Loucy (cell line): ENCODE measurements at regions not wholly inside any gene's neighbourhood (a gene's known extent, or its start where the extent isn't known, plus 50 kb on each side); places are given as distances from the start of the nearest gene placed in this dataset.

Source experiments
- H2AFZ ChIP-seq: fragments of 200-600 bp; sonication (generic); 2 replicates; pipeline ENCODE4 v1.6.0; 2016; ENCODE audit warnings: antibody characterized with exemption, mild to moderate bottlenecking, low read length, moderate library complexity
- H3F3A ChIP-seq: fragments of 200-600 bp; 2 replicates; pipeline ENCODE4 v1.6.0; 2016; ENCODE audit warnings: antibody characterized with exemption, low read depth, mild to moderate bottlenecking
- H3K27me3 ChIP-seq: fragments of 200-600 bp; sonication (generic); 2 replicates; pipeline ENCODE4 v1.6.1; 2014; ENCODE audit warnings: low read length, mild to moderate bottlenecking; ENCODE audit not compliant: insufficient read depth, poor library complexity, severe bottlenecking
- H3K36me3 ChIP-seq: fragments of 200-600 bp; sonication (generic); 2 replicates; pipeline ENCODE4 v1.6.1; 2016; ENCODE audit warnings: low read length; ENCODE audit not compliant: insufficient read depth
- H3K4me1 ChIP-seq: fragments of 200-600 bp; sonication (generic); 2 replicates; pipeline ENCODE4 v1.5.1; 2014; ENCODE audit warnings: low read length, mild to moderate bottlenecking; ENCODE audit not compliant: insufficient read depth, poor library complexity, severe bottlenecking
- H3K4me2 ChIP-seq: fragments of 200-600 bp; sonication (generic); 2 replicates; pipeline ENCODE4 v1.6.0; 2014; ENCODE audit warnings: antibody characterized with exemption, low read length, low read depth, mild to moderate bottlenecking; ENCODE audit not compliant: poor library complexity, severe bottlenecking
- H3K4me3 ChIP-seq: fragments of 200-600 bp; sonication (generic); 2 replicates; pipeline ENCODE4 v1.5.1; 2014; ENCODE audit warnings: low read length, mild to moderate bottlenecking, mixed read lengths; ENCODE audit not compliant: poor library complexity, severe bottlenecking
- H3K79me2 ChIP-seq: fragments of 200-600 bp; sonication (generic); 2 replicates; pipeline ENCODE4 v1.6.1; 2014; ENCODE audit warnings: low read length; ENCODE audit not compliant: insufficient read depth
- H3K9ac ChIP-seq: fragments of 200-600 bp; sonication (generic); 2 replicates; pipeline ENCODE4 v1.6.0; 2014; ENCODE audit warnings: mild to moderate bottlenecking, low read depth, low read length, moderate library complexity; ENCODE audit not compliant: poor library complexity, severe bottlenecking
- H3K9me2 ChIP-seq: fragments of 200-600 bp; sonication (generic); replicated peaks from 2 replicates; pipeline ENCODE4 v1.6.1; 2016; ENCODE audit warnings: low read depth, low read length, mixed read lengths
- H3K9me3 ChIP-seq: fragments of 200-600 bp; sonication (generic); 2 replicates; pipeline ENCODE4 v1.6.1; 2014; ENCODE audit warnings: mild to moderate bottlenecking, antibody characterized with exemption, low read length, low read depth; ENCODE audit not compliant: insufficient read depth
- H4K20me1 ChIP-seq: fragments of 200-600 bp; sonication (generic); 2 replicates; pipeline ENCODE4 v1.6.0; 2014; ENCODE audit warnings: antibody characterized with exemption, low read length, mild to moderate bottlenecking; ENCODE audit not compliant: insufficient read depth, poor library complexity, severe bottlenecking
- CTCF ChIP-seq: fragments of 200-600 bp; sonication (generic); conservative IDR thresholded peaks from 2 replicates; pipeline ENCODE4 v1.5.1; 2014; ENCODE audit warnings: mild to moderate bottlenecking, antibody characterized with exemption, low read length
- EZH2phosphoT487 ChIP-seq: fragments of 200-600 bp; IDR thresholded peaks from 2 replicates; pipeline ENCODE4 v1.6.1; 2018; ENCODE audit warnings: antibody characterized with exemption, mild to moderate bottlenecking, moderate library complexity, borderline replicate concordance

GRCh38 chr2:176999301-176999700, 213.3 kb upstream of the HNRNPA3 start:
- Histone ChIP-seq H3K4me2 (peak overlapping the region; percentile 66), H3K9ac (no peak overlapping the region), H3F3A (no peaks in the 10 kb centered on the region), H3K9me3 (no peaks in the 10 kb centered on the region), H4K20me1 (no peaks in the 10 kb centered on the region), H2AFZ (no peak overlapping the region), H3K27me3 (no peaks in the 10 kb centered on the region), H3K4me1 (peaks cover 39% of the 10 kb centered on the region), H3K4me3 (peak overlapping the region; percentile 12), H3K79me2 (no peaks in the 10 kb centered on the region), H3K36me3 (no peaks in the 10 kb centered on the region), H3K9me2 (no peaks in the 10 kb centered on the region)
- TF ChIP-seq CTCF, result no peak
- no peak for TF ChIP-seq EZH2phosphoT487

DNA sequence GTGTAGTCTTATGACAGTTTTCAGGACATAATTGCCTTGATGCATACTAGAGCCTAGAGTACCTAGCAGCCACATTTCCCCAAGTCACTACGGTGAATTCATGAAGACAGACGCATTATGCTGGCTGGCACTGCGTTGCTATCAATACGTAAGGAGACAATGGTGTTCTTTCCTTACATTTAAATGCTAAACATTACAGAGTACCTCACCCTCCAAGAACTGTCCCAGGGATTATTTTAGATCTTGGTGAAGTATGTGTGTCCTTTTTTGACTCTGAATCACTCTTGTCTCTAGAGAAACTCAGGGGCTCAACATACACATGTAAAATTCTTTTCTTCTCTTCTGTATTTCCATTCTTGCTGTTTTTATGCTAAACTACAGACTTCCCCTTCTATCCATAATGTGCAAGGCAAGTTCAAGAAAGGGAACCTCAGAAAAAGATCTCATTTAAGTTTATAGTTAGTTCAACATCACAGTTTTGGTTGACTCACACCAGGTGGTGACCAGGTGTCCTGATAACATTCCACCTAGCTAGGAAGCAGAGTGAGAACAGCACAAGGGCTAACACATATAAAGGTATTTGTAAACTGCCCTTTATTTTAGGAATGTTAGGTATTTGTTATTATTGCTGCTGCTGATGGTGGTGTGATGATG, 212.4 kb upstream of the HNRNPA3 start:
- H3K79me2 ChIP-seq, result no peaks in the 10 kb centered on the region
- no peaks in the 10 kb centered on the region for H3K9me3 ChIP-seq
- H3K4me2 ChIP-seq, result peak overlapping the region; percentile 66
- H4K20me1 ChIP-seq, result no peaks in the 10 kb centered on the region
- no peak overlapping the region for H3K9ac ChIP-seq
- H3K27me3 ChIP-seq, result no peaks in the 10 kb centered on the region
- H3K4me3 ChIP-seq, result no peak overlapping the region
- no peak for TF ChIP-seq EZH2phosphoT487
- TF ChIP-seq CTCF, result no peak
- no peaks in the 10 kb centered on the region for H3K9me2 ChIP-seq
- peaks cover 39% of the 10 kb centered on the region for H3K4me1 ChIP-seq
- H3F3A ChIP-seq, result no peaks in the 10 kb centered on the region
- no peaks in the 10 kb centered on the region for H3K36me3 ChIP-seq
- H2AFZ ChIP-seq, result 0 out of 2 replicates have a peak overlapping the region, but pooled peaks have one; percentile 3

DNA sequence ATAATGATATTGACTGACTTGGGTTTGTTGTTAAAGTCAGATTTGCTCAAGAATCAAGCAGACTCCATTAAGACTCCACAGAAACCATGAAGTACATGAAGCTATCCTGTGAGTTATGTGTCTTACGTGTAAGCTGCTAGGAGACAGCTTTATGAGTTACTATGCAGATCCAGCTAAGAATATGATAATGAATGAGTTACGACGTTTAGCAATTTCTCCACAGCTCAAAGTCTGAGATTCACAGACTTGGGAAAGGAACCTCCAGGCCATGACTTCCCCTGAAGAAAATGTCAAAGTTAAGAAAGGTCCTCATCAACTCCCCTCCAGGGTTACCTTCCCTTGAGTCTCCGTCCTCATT, 211.9 kb upstream of the HNRNPA3 start:
- H3K4me2 ChIP-seq, result no peak overlapping the region
- peaks cover 39% of the 10 kb centered on the region for H3K4me1 ChIP-seq
- no peak overlapping the region for H3K9ac ChIP-seq
- H3K36me3 ChIP-seq, result no peaks in the 10 kb centered on the region
- H3K79me2 ChIP-seq, result no peaks in the 10 kb centered on the region
- H3K27me3 ChIP-seq, result no peaks in the 10 kb centered on the region
- no peak overlapping the region for H3K4me3 ChIP-seq
- H3F3A ChIP-seq, result no peaks in the 10 kb centered on the region
- H3K9me2 ChIP-seq, result no peaks in the 10 kb centered on the region
- H4K20me1 ChIP-seq, result no peaks in the 10 kb centered on the region
- TF ChIP-seq CTCF (no peak), EZH2phosphoT487 (no peak)
- no peaks in the 10 kb centered on the region for H3K9me3 ChIP-seq
- H2AFZ ChIP-seq, result no peak overlapping the region
